B cell (primary cell): ENCODE measurements at regions not wholly inside any gene's neighbourhood (a gene's known extent, or its start where the extent isn't known, plus 50 kb on each side); places are given as distances from the start of the nearest gene placed in this dataset.

Source experiments
- ATAC-seq: fragments of 200-7000 bp; cut with Tn5 transposase; one replicate; pipeline ENCODE4 v1.10.0; 2021; ENCODE audit warnings: low read depth, mild to moderate bottlenecking, moderate number of reproducible peaks, moderate library complexity
- CTCF ChIA-PET: fragments of 350-600 bp; sonication (Branson Sonifier 250); formaldehyde crosslinking; loops from one replicate; lab custom pipeline; 2021; ENCODE audit warnings: antibody characterized with exemption, inconsistent platforms; lab: Charles Lee
- POLR2A ChIA-PET: fragments of 350-600 bp; sonication (Branson Sonifier 250); formaldehyde crosslinking; loops from one replicate; lab custom pipeline; 2021; ENCODE audit warnings: antibody characterized with exemption; lab: Charles Lee
- DNase-seq: peaks from one replicate; pipeline ENCODE4 v3.0.0; 2013
- H2AFZ ChIP-seq: 2 replicates; pipeline ENCODE4 v1.6.1; 2012; ENCODE audit warnings: mild to moderate bottlenecking, low read depth, low read length; ENCODE audit not compliant: insufficient read depth, poor library complexity, severe bottlenecking
- H3K27ac ChIP-seq, 2 donors: 1 replicate in 1 of 2; 2 replicates in 1 of 2; pipeline ENCODE4 v1.5.1; 2012 to 2013; ENCODE audit warnings: low read length in 2 of 2, mild to moderate bottlenecking in 2 of 2, moderate library complexity in 1 of 2
- H3K27me3 ChIP-seq, 4 experiments: fragments of 200-600 bp in 1 of 4; sonication (generic) in 1 of 4; replicated peaks in 1 of 4; 1 replicate in 2 of 4; 2 replicates in 2 of 4; pipeline versions ENCODE4 v1.6.1 to v1.7.0; 2013 to 2016; ENCODE audit warnings: low read length in 3 of 4, mild to moderate bottlenecking in 2 of 4, mixed read lengths in 1 of 4, moderate library complexity in 1 of 4; ENCODE audit not compliant: insufficient read depth in 4 of 4, control insufficient read depth in 3 of 4; ENCODE audit errors: control extremely low read depth in 1 of 4
- H3K36me3 ChIP-seq, 2 experiments: replicated peaks in 1 of 2; 1 replicate in 1 of 2; 2 replicates in 1 of 2; pipeline versions ENCODE4 v1.6.1 to v1.7.1; 2013; ENCODE audit warnings: low read length in 1 of 2; ENCODE audit not compliant: insufficient read depth in 2 of 2, control insufficient read depth in 1 of 2; ENCODE audit errors: control extremely low read depth in 1 of 2, extremely low read depth in 1 of 2
- H3K4me1 ChIP-seq, 2 donors: fragments of 200-600 bp in 1 of 2; sonication (generic) in 1 of 2; 1 replicate in 1 of 2; 2 replicates in 1 of 2; pipeline versions ENCODE4 v1.5.1 to v1.6.1; 2013 to 2017; ENCODE audit warnings: low read length in 2 of 2; ENCODE audit not compliant: control insufficient read depth in 2 of 2, insufficient read depth in 2 of 2
- H3K4me2 ChIP-seq: replicated peaks from 2 replicates; pipeline ENCODE3; 2012; ENCODE audit warnings: mild to moderate bottlenecking, low read depth, low read length; ENCODE audit not compliant: poor library complexity, severe bottlenecking
- H3K4me3 ChIP-seq, 5 experiments: fragments of 200-600 bp in 1 of 5; sonication (generic) in 1 of 5; 1 replicate in 3 of 5; 2 replicates in 2 of 5; pipeline versions ENCODE4 v1.5.1 to v1.7.0; 2011 to 2016; ENCODE audit warnings: low read length in 4 of 5, mild to moderate bottlenecking in 4 of 5, low read depth in 2 of 5, control low read depth in 1 of 5, moderate library complexity in 1 of 5; ENCODE audit not compliant: insufficient read depth in 1 of 5; ENCODE audit errors: control extremely low read depth in 1 of 5, extremely low read depth in 1 of 5
- H3K79me2 ChIP-seq: fragments of 200-600 bp; sonication (generic); one replicate; pipeline ENCODE4 v1.6.0; 2016; ENCODE audit warnings: low read length; ENCODE audit not compliant: control insufficient read depth, insufficient read depth
- H3K9ac ChIP-seq: fragments of 200-600 bp; sonication (generic); 2 replicates; pipeline ENCODE4 v1.6.1; 2017; ENCODE audit warnings: mild to moderate bottlenecking, low read length, moderate library complexity
- H3K9me3 ChIP-seq, 3 donors: one replicate each; pipeline versions ENCODE4 v1.6.1 to v1.7.1; 2013; ENCODE audit warnings: low read length in 2 of 3; ENCODE audit not compliant: control insufficient read depth in 2 of 3, insufficient read depth in 1 of 3; ENCODE audit errors: control extremely low read depth in 1 of 3
- H4K20me1 ChIP-seq: 2 replicates; pipeline ENCODE4 v1.6.0; 2012; ENCODE audit warnings: mild to moderate bottlenecking, low read length; ENCODE audit not compliant: insufficient read depth, control insufficient read depth, poor library complexity, severe bottlenecking
- H3K27ac Mint-ChIP-seq: one replicate; pipeline ENCODE4 v1.8.0; 2021; ENCODE audit warnings: mixed read lengths
- H3K27me3 Mint-ChIP-seq: one replicate; pipeline ENCODE4 v1.8.0; 2021; ENCODE audit warnings: mixed read lengths
- H3K4me1 Mint-ChIP-seq: one replicate; pipeline ENCODE4 v1.8.0; 2021; ENCODE audit warnings: mixed read lengths
- H3K4me3 Mint-ChIP-seq: one replicate; pipeline ENCODE4 v1.8.0; 2021; ENCODE audit warnings: mixed read lengths
- H3K9me3 Mint-ChIP-seq: one replicate; pipeline ENCODE4 v1.8.0; 2022; ENCODE audit warnings: mixed read lengths; ENCODE audit not compliant: insufficient read depth
- CTCF ChIP-seq: fragments of 200-600 bp; IDR thresholded peaks from one replicate; pipeline ENCODE4 v1.8.0; 2022; ENCODE audit warnings: antibody characterized with exemption, mild to moderate bottlenecking
- EZH2 ChIP-seq: IDR thresholded peaks from 2 replicates; pipeline ENCODE4 v1.6.1; 2012; ENCODE audit warnings: borderline replicate concordance, low read depth, mild to moderate bottlenecking, moderate library complexity, low read length; ENCODE audit not compliant: insufficient read depth, poor library complexity, severe bottlenecking
- WGBS: methylation state at CpG from one replicate; pipeline ENCODE4 v1.1.5; 2013; ENCODE audit warnings: missing lambda C conversion rate; ENCODE audit not compliant: insufficient coverage; 5-methylcytosine and 5-hydroxymethylcytosine counted together
- intact Hi-C: fragments of 100-400 bp; cut with micrococcal nuclease; formaldehyde crosslinking; loops from one replicate; pipeline ENCODE4 v1.10.0; 2022

GRCh38 chr12:13368431-13368830 is 171.9 kb downstream of the EMP1 start:
- Mint-ChIP-seq H3K4me1 (peaks cover 4% of the 10 kb centered on the region), H3K4me3 (no peak overlapping the region), H3K27ac (no peak overlapping the region), H3K27me3 (peaks cover 3% of the 10 kb centered on the region), H3K9me3 (no peaks in the 10 kb centered on the region)
- intact Hi-C loops, result no loop called here
- peaks cover 0 to 6% (median 0%) of the 10 kb centered on the region in 3 donors for H3K9me3 ChIP-seq
- no peaks in the 10 kb centered on the region for H3K79me2 ChIP-seq
- H3K4me3 ChIP-seq, result no peak overlapping the region
- no peak overlapping the region for H3K9ac ChIP-seq
- no peak overlapping the region for H2AFZ ChIP-seq
- H3K4me1 ChIP-seq, result peaks cover 0 to 3% of the 10 kb centered on the region in 2 donors
- WGBS, result 100% methylated on average over 1 of the region's 1 CpG
- no peaks in the 10 kb centered on the region for H3K36me3 ChIP-seq
- H3K27ac ChIP-seq, result no peak overlapping the region
- H3K27me3 ChIP-seq, result no peaks in the 10 kb centered on the region
- DNase-seq (no peak), ATAC-seq (no peak)
- no peak for TF ChIP-seq EZH2
- no peak for TF ChIP-seq CTCF
- no peak overlapping the region for H3K4me2 ChIP-seq
- H4K20me1 ChIP-seq, result no peaks in the 10 kb centered on the region
- POLR2A ChIA-PET, result no interaction called here
- CTCF ChIA-PET, result no interaction called here

GRCh38 chr12:13367973-13368372 is 171.4 kb downstream of the EMP1 start:
- H3K27me3 Mint-ChIP-seq, result peaks cover 3% of the 10 kb centered on the region
- 92% methylated on average over 11 of the region's 11 CpGs for WGBS
- CTCF ChIA-PET, result no interaction called here

More at GRCh38 chr12:13367973-13368372, 171.4 kb downstream of the EMP1 start:
- intact Hi-C loops, result no loop called here
- Histone ChIP-seq H3K4me3 (no peak overlapping the region), H3K9ac (no peak overlapping the region), H3K79me2 (no peaks in the 10 kb centered on the region), H2AFZ (no peak overlapping the region), H3K9me3 (peaks cover 0 to 6% (median 0%) of the 10 kb centered on the region in 3 donors), H3K36me3 (no peaks in the 10 kb centered on the region), H3K4me2 (no peak overlapping the region), H3K4me1 (peaks cover 0 to 3% of the 10 kb centered on the region in 2 donors), H3K27me3 (no peaks in the 10 kb centered on the region), H4K20me1 (no peaks in the 10 kb centered on the region), H3K27ac (no peak overlapping the region)
- Mint-ChIP-seq H3K9me3 (no peaks in the 10 kb centered on the region), H3K27ac (no peak overlapping the region), H3K4me1 (peaks cover 4% of the 10 kb centered on the region), H3K4me3 (no peak overlapping the region)
- TF ChIP-seq EZH2 (no peak), CTCF (no peak)
- DNase-seq, result no peak
- POLR2A ChIA-PET, result no interaction called here
- ATAC-seq, result no peak
